Thoracic aorta (tissue), 2 donors: ENCODE measurements at regions not wholly inside any gene's neighbourhood (a gene's known extent, or its start where the extent isn't known, plus 50 kb on each side); places are given as distances from the start of the nearest gene placed in this dataset.

Experiments used
- ATAC-seq: fragments of 150-250 bp; one replicate; pipeline ENCODE4 v1.8.0; 2017; ENCODE audit warnings: low read depth; ENCODE audit not compliant: insufficient number of reproducible peaks, low FRiP score
- DNase-seq: peaks from one replicate; pipeline ENCODE4 v3.0.0-alpha.2; 2020; ENCODE audit warnings: low spot score
- H3K27ac ChIP-seq, 2 donors: fragments of 200-600 bp; sonication (generic); 1 replicate in 1 of 2; 2 replicates in 1 of 2; pipeline ENCODE4 v1.5.1; 2016; ENCODE audit warnings: mild to moderate bottlenecking in 2 of 2, moderate library complexity in 2 of 2
- H3K27me3 ChIP-seq: fragments of 200-600 bp; sonication (generic); replicated peaks from 2 replicates; pipeline ENCODE4 v1.6.0; 2016; ENCODE audit warnings: mild to moderate bottlenecking; ENCODE audit not compliant: insufficient read depth
- H3K36me3 ChIP-seq: fragments of 200-600 bp; sonication (generic); one replicate; pipeline ENCODE4 v1.5.1; 2016
- H3K4me1 ChIP-seq, 2 donors: fragments of 200-600 bp; sonication (generic); 1 replicate in 1 of 2; 2 replicates in 1 of 2; pipeline versions ENCODE4 v1.5.1 to v1.6.0; 2016; ENCODE audit warnings: low read depth in 2 of 2, mild to moderate bottlenecking in 1 of 2; ENCODE audit not compliant: control insufficient read depth in 1 of 2
- H3K4me3 ChIP-seq: fragments of 200-600 bp; sonication (generic); 2 replicates; pipeline ENCODE4 v1.5.1; 2016; ENCODE audit warnings: mild to moderate bottlenecking
- H3K9me3 ChIP-seq: fragments of 200-600 bp; sonication (generic); 2 replicates; pipeline ENCODE4 v1.5.1; 2016
- TF ChIP-seq, protein P1 (sequence below): fragments of 200-600 bp; sonication (generic); IDR thresholded peaks from one replicate; pipeline ENCODE4 v1.5.1; 2019; ENCODE audit warnings: antibody characterized with exemption

DNA sequence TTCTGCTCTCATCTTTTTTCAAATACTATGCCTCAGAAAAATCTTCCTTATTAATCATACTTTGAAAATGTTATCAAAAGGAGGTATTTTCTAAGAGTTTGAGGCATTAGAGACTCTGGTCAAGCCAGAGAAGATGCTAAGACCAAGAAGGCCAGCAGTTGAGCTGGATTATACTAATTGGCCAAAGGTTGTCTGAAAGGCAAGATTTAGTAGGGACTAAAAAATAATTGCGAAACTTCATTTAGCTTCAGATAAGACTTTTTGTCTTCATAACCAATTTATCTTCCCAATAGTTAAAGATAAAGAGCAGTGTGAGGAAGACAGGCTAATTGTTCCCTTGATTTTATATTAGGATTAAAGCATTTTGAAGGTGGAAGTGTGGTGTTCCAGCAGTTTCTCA lies 1412.4 kb upstream of the PCDH7 start:
- no peak overlapping the region for H3K4me3 ChIP-seq
- H3K36me3 ChIP-seq: no peaks in the 10 kb centered on the region
- no peak for DNase-seq
- no peaks in the 10 kb centered on the region for H3K9me3 ChIP-seq
- H3K27me3 ChIP-seq: no peaks in the 10 kb centered on the region
- no peaks in the 10 kb centered on the region for H3K4me1 ChIP-seq
- ATAC-seq: no peak
- no peak overlapping the region for H3K27ac ChIP-seq
- TF ChIP-seq, protein P1, sequence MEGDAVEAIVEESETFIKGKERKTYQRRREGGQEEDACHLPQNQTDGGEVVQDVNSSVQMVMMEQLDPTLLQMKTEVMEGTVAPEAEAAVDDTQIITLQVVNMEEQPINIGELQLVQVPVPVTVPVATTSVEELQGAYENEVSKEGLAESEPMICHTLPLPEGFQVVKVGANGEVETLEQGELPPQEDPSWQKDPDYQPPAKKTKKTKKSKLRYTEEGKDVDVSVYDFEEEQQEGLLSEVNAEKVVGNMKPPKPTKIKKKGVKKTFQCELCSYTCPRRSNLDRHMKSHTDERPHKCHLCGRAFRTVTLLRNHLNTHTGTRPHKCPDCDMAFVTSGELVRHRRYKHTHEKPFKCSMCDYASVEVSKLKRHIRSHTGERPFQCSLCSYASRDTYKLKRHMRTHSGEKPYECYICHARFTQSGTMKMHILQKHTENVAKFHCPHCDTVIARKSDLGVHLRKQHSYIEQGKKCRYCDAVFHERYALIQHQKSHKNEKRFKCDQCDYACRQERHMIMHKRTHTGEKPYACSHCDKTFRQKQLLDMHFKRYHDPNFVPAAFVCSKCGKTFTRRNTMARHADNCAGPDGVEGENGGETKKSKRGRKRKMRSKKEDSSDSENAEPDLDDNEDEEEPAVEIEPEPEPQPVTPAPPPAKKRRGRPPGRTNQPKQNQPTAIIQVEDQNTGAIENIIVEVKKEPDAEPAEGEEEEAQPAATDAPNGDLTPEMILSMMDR: no peak

- TF ChIP-seq, protein P1: no peak
- H3K4me3 ChIP-seq: no peak overlapping the region
- no peaks in the 10 kb centered on the region for H3K36me3 ChIP-seq
- DNase-seq (no peak), ATAC-seq (no peak)
- H3K9me3 ChIP-seq: no peaks in the 10 kb centered on the region
- no peak overlapping the region for H3K27ac ChIP-seq
- H3K4me1 ChIP-seq: no peaks in the 10 kb centered on the region
- H3K27me3 ChIP-seq: no peaks in the 10 kb centered on the region
These were observed 1411.1 kb upstream of the PCDH7 start for GRCh38 chr4:29309050-29309449.

DNA sequence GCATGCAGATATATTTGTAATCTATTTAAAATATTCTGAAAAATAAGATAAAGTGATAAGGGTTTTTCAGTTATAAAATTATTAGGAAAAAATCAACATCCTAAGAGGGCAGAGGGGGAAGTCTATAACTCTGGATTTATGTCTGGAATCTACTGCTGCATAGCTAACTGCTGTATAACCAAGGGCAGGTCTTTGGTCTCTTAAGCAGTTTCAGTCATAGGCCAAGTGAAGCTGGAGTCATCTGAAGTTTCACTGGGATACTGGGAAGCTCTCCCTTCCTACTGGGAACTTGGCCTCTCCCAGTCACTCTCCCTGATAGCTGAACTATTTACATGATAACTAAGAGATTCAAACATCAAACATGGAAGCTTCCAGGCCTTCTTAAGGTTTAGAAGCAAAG lies 1409.9 kb upstream of the PCDH7 start:
- TF ChIP-seq, protein P1: no peak
- no peaks in the 10 kb centered on the region for H3K27me3 ChIP-seq
- H3K27ac ChIP-seq: no peak overlapping the region
- no peaks in the 10 kb centered on the region for H3K36me3 ChIP-seq
- no peak overlapping the region for H3K4me3 ChIP-seq
- H3K4me1 ChIP-seq: no peaks in the 10 kb centered on the region
- H3K9me3 ChIP-seq: no peaks in the 10 kb centered on the region
- DNase-seq: no peak
- ATAC-seq: no peak

- Histone ChIP-seq H3K4me1 (no peaks in the 10 kb centered on the region), H3K27me3 (no peaks in the 10 kb centered on the region), H3K9me3 (no peaks in the 10 kb centered on the region), H3K36me3 (no peaks in the 10 kb centered on the region), H3K4me3 (no peak overlapping the region), H3K27ac (no peak overlapping the region)
- no peak for ATAC-seq
- no peak for DNase-seq
- TF ChIP-seq, protein P1: no peak
These were observed 1408.9 kb upstream of the PCDH7 start for GRCh38 chr4:29311247-29311646.

GRCh38 chr4:29319663-29320340 lies 1400.4 kb upstream of the PCDH7 start:
- Histone ChIP-seq H3K4me1 (no peaks in the 10 kb centered on the region), H3K4me3 (no peak overlapping the region), H3K9me3 (no peaks in the 10 kb centered on the region), H3K27ac (no peak overlapping the region), H3K36me3 (no peaks in the 10 kb centered on the region), H3K27me3 (no peaks in the 10 kb centered on the region)
- TF ChIP-seq, protein P1: no peak
- no peak for ATAC-seq
- DNase-seq: no peak
